ENCODE measurements at regions not wholly inside any gene's neighbourhood (a gene's known extent, or its start where the extent isn't known, plus 50 kb on each side); places are given as distances from the start of the nearest gene placed in this dataset.
"Not testable (repeated sequence)": the region's sequence is repeated elsewhere in the genome, so short reads cannot be mapped to it uniquely, and the experiment has no call there.

- DNase-seq = peak; percentile 35
- H3K27me3 ChIP-seq = no peaks in the 10 kb centered on the region
Measured at GRCh38 chr5:147101659-147102369, 133.0 kb upstream of the STK32A start.

GRCh38 chr5:147112899-147113298, 121.9 kb upstream of the STK32A start:
- no peak for DNase-seq
- no peak overlapping the region for H3K4me3 ChIP-seq
- no peaks in the 10 kb centered on the region for H3K36me3 ChIP-seq
- no peaks in the 10 kb centered on the region for H3K9me3 ChIP-seq
- H3K27me3 ChIP-seq = peaks cover 13% of the 10 kb centered on the region

More at GRCh38 chr5:147101659-147102369, 133.0 kb upstream of the STK32A start:
- Histone ChIP-seq H3K36me3 (no peaks in the 10 kb centered on the region), H3K4me3 (no peak overlapping the region), H3K9me3 (no peaks in the 10 kb centered on the region; the same call in 1 of the 2 replicates)

- Histone ChIP-seq H3K27me3 (peaks cover 11% of the 10 kb centered on the region), H3K36me3 (no peaks in the 10 kb centered on the region), H3K4me3 (no peak overlapping the region), H3K9me3 (no peaks in the 10 kb centered on the region)
- DNase-seq = no peak
Measured at GRCh38 chr5:147113967-147114366, 120.9 kb upstream of the STK32A start.

GRCh38 chr5:147139759-147140158, 95.1 kb upstream of the STK32A start:
- not testable (repeated sequence) for DNase-seq, H3K4me3 ChIP-seq, H3K27me3 ChIP-seq, H3K36me3 ChIP-seq
- H3K9me3 ChIP-seq = peaks cover 12% of the 10 kb centered on the region; the same call in 1 of the 2 replicates

- peaks cover 12% of the 10 kb centered on the region; the same call in 1 of the 2 replicates for H3K9me3 ChIP-seq
- no peak for DNase-seq
- H3K4me3 ChIP-seq = no peak overlapping the region
- no peaks in the 10 kb centered on the region for H3K27me3 ChIP-seq
- H3K36me3 ChIP-seq = no peaks in the 10 kb centered on the region
Measured at GRCh38 chr5:147140558-147140957, 94.3 kb upstream of the STK32A start.

GRCh38 chr5:147141580-147141979, 93.2 kb upstream of the STK32A start:
- not testable (repeated sequence) for H3K36me3 ChIP-seq, H3K27me3 ChIP-seq, DNase-seq, H3K4me3 ChIP-seq
- peaks cover 12% of the 10 kb centered on the region; the same call in 1 of the 2 replicates for H3K9me3 ChIP-seq

- DNase-seq = no peak
- no peak overlapping the region for H3K4me3 ChIP-seq
- H3K36me3 ChIP-seq = no peaks in the 10 kb centered on the region
- H3K27me3 ChIP-seq = no peaks in the 10 kb centered on the region
- peaks cover 6% of the 10 kb centered on the region; the same call in 1 of the 2 replicates for H3K9me3 ChIP-seq
Measured at GRCh38 chr5:147143215-147143614, 91.6 kb upstream of the STK32A start.

GRCh38 chr5:147145328-147145727, 89.5 kb upstream of the STK32A start:
- Histone ChIP-seq H3K36me3 (no peaks in the 10 kb centered on the region), H3K27me3 (0 out of 2 replicates have a peak, but pooled peaks cover 2% of the 10 kb centered on the region), H3K9me3 (no peaks in the 10 kb centered on the region), H3K4me3 (no peak overlapping the region)
- no peak for DNase-seq

- H3K36me3 ChIP-seq = no peaks in the 10 kb centered on the region
- H3K4me3 ChIP-seq = no peak overlapping the region
- H3K27me3 ChIP-seq = peaks cover 11% of the 10 kb centered on the region; the same call in 1 of the 2 replicates
- H3K9me3 ChIP-seq = no peaks in the 10 kb centered on the region
- no peak for DNase-seq
Measured at GRCh38 chr5:147148715-147149114, 86.1 kb upstream of the STK32A start.

- no peak overlapping the region for H3K4me3 ChIP-seq
- no peak for DNase-seq
- H3K36me3 ChIP-seq = no peaks in the 10 kb centered on the region
- no peaks in the 10 kb centered on the region for H3K9me3 ChIP-seq
- peaks cover 14% of the 10 kb centered on the region; the same call in 1 of the 2 replicates for H3K27me3 ChIP-seq
Measured at GRCh38 chr5:147152086-147152485, 82.7 kb upstream of the STK32A start.

GRCh38 chr5:147154809-147155208, 80.0 kb upstream of the STK32A start:
- DNase-seq = no peak
- Histone ChIP-seq H3K27me3 (peaks cover 22% of the 10 kb centered on the region), H3K36me3 (no peaks in the 10 kb centered on the region), H3K4me3 (no peak overlapping the region), H3K9me3 (no peaks in the 10 kb centered on the region)

- H3K27me3 ChIP-seq = peaks cover 19% of the 10 kb centered on the region
- no peak overlapping the region for H3K4me3 ChIP-seq
- no peak for DNase-seq
- H3K36me3 ChIP-seq = no peaks in the 10 kb centered on the region
- no peaks in the 10 kb centered on the region for H3K9me3 ChIP-seq
Measured at GRCh38 chr5:147156012-147156411, 78.8 kb upstream of the STK32A start.

- Histone ChIP-seq H3K27me3 (peaks cover 12% of the 10 kb centered on the region), H3K4me3 (no peak overlapping the region), H3K36me3 (no peaks in the 10 kb centered on the region), H3K9me3 (no peaks in the 10 kb centered on the region)
- no peak for DNase-seq
Measured at GRCh38 chr5:147160902-147161700, 73.7 kb upstream of the STK32A start.

GRCh38 chr5:147162740-147163139, 72.1 kb upstream of the STK32A start:
- no peak overlapping the region for H3K4me3 ChIP-seq
- no peak for DNase-seq
- no peaks in the 10 kb centered on the region for H3K36me3 ChIP-seq
- peaks cover 11% of the 10 kb centered on the region; the same call in 1 of the 2 replicates for H3K27me3 ChIP-seq
- H3K9me3 ChIP-seq = no peaks in the 10 kb centered on the region

GRCh38 chr5:147167529-147167928, 67.3 kb upstream of the STK32A start:
- Histone ChIP-seq H3K36me3 (no peaks in the 10 kb centered on the region), H3K27me3 (0 out of 2 replicates have a peak, but pooled peaks cover 4% of the 10 kb centered on the region), H3K9me3 (0 out of 2 replicates have a peak, but pooled peaks cover 2% of the 10 kb centered on the region), H3K4me3 (no peak overlapping the region)
- DNase-seq = no peak

GRCh38 chr5:147168578-147169327, 66.1 kb upstream of the STK32A start:
- Histone ChIP-seq H3K4me3 (no peak overlapping the region), H3K36me3 (no peaks in the 10 kb centered on the region), H3K27me3 (peaks cover 12% of the 10 kb centered on the region), H3K9me3 (0 out of 2 replicates have a peak, but pooled peaks cover 2% of the 10 kb centered on the region)
- DNase-seq = no peak

- no peak for DNase-seq
Measured at GRCh38 chr5:147169399-147169798, 65.4 kb upstream of the STK32A start.

More at GRCh38 chr5:147169399-147169798, 65.4 kb upstream of the STK32A start:
- no peak overlapping the region for H3K4me3 ChIP-seq
- H3K9me3 ChIP-seq = 0 out of 2 replicates have a peak, but pooled peaks cover 2% of the 10 kb centered on the region
- H3K27me3 ChIP-seq = peaks cover 14% of the 10 kb centered on the region
- no peaks in the 10 kb centered on the region for H3K36me3 ChIP-seq
